ENCODE measurements at regions not wholly inside any gene's neighbourhood (a gene's known extent, or its start where the extent isn't known, plus 50 kb on each side); places are given as distances from the start of the nearest gene placed in this dataset.

GRCh38 chr2:16496426-16497388, 168.9 kb downstream of the CYRIA start:
- DNase-seq: no peak

GRCh38 chr2:16495509-16496208, 170.0 kb downstream of the CYRIA start:
- no peak for DNase-seq

- no peak for DNase-seq
These were observed 170.7 kb downstream of the CYRIA start for GRCh38 chr2:16494836-16495508.

- no peak for DNase-seq
These were observed 171.8 kb downstream of the CYRIA start for GRCh38 chr2:16493788-16494187.

GRCh38 chr2:16487686-16488085, 177.9 kb downstream of the CYRIA start:
- no peak for DNase-seq

GRCh38 chr2:16485251-16485650, 180.4 kb downstream of the CYRIA start:
- DNase-seq: peak; percentile 3

- DNase-seq: no peak
These were observed 183.2 kb downstream of the CYRIA start for GRCh38 chr2:16482460-16482859.

GRCh38 chr2:16481351-16481750, 184.3 kb downstream of the CYRIA start:
- DNase-seq: no peak

- DNase-seq: no peak
These were observed 185.9 kb downstream of the CYRIA start for GRCh38 chr2:16479721-16480120.

- DNase-seq: no peak
These were observed 187.0 kb downstream of the CYRIA start for GRCh38 chr2:16478434-16479210.

- no peak for DNase-seq
These were observed 188.0 kb downstream of the CYRIA start for GRCh38 chr2:16477648-16478047.

- no peak for DNase-seq
These were observed 188.8 kb downstream of the CYRIA start for GRCh38 chr2:16476866-16477265.

GRCh38 chr2:16475986-16476567, 189.6 kb downstream of the CYRIA start:
- DNase-seq: no peak

- no peak for DNase-seq
These were observed 190.0 kb downstream of the CYRIA start for GRCh38 chr2:16475586-16475985.

GRCh38 chr2:16473575-16473974, 192.1 kb downstream of the CYRIA start:
- DNase-seq: no peak

- no peak for DNase-seq
These were observed 194.6 kb downstream of the CYRIA start for GRCh38 chr2:16470936-16471490.

GRCh38 chr2:16466821-16467151, 198.8 kb downstream of the CYRIA start:
- DNase-seq: no peak

GRCh38 chr2:16466133-16466820, 199.4 kb downstream of the CYRIA start:
- DNase-seq: no peak

GRCh38 chr2:16464641-16465040, 201.0 kb downstream of the CYRIA start:
- no peak for DNase-seq

- no peak for DNase-seq
These were observed 202.7 kb downstream of the CYRIA start for GRCh38 chr2:16462958-16463357.

- DNase-seq: no peak
These were observed 204.0 kb downstream of the CYRIA start for GRCh38 chr2:16461672-16462071.

GRCh38 chr2:16459606-16460005, 206.0 kb downstream of the CYRIA start:
- DNase-seq: no peak

Measured in GF-D8 (cell line).